Body of pancreas (tissue), 4 donors: ENCODE measurements at regions not wholly inside any gene's neighbourhood (a gene's known extent, or its start where the extent isn't known, plus 50 kb on each side); places are given as distances from the start of the nearest gene placed in this dataset.

Source experiments
- ATAC-seq: fragments of 150-250 bp; one replicate; pipeline ENCODE4 v1.9.1; 2016
- DNase-seq, 4 donors: peaks; one replicate each; pipeline ENCODE4 v3.0.0-alpha.2; 2019
- H3K27ac ChIP-seq, 4 donors: fragments of 200-600 bp; sonication (generic); 1 replicate in 3 of 4; 2 replicates in 1 of 4; pipeline versions ENCODE4 v1.5.1 to v1.6.1; 2016 to 2019; ENCODE audit warnings: mild to moderate bottlenecking in 1 of 4, mixed read lengths in 1 of 4, moderate library complexity in 1 of 4
- H3K27me3 ChIP-seq, 2 donors: fragments of 200-600 bp; sonication (generic); one replicate each; pipeline ENCODE4 v1.6.0; 2016; ENCODE audit warnings: mild to moderate bottlenecking in 1 of 2
- H3K36me3 ChIP-seq, 2 donors: fragments of 200-600 bp; sonication (generic); replicated peaks in 1 of 2; 2 replicates each; pipeline ENCODE4 v1.5.1; 2016; ENCODE audit warnings: low read depth in 2 of 2; ENCODE audit not compliant: insufficient read depth in 1 of 2
- H3K4me1 ChIP-seq: fragments of 200-600 bp; sonication (generic); one replicate; pipeline ENCODE4 v1.6.0; 2016
- H3K4me3 ChIP-seq, 2 donors: fragments of 200-600 bp; sonication (generic); 1 replicate in 1 of 2; 2 replicates in 1 of 2; pipeline ENCODE4 v1.5.1; 2016 to 2019
- H3K9me3 ChIP-seq, 3 donors: fragments of 200-600 bp; sonication (generic); 1 replicate in 2 of 3; 2 replicates in 1 of 3; pipeline ENCODE4 v1.5.1; 2016
- CTCF ChIP-seq, 7 experiments: fragments of 450-650 bp in 4 of 7; fragments of 200-600 bp in 3 of 7; sonication (generic) in 3 of 7; IDR thresholded peaks; one replicate each; pipeline ENCODE4 v1.5.1; 2016 to 2019; ENCODE audit warnings: antibody characterized with exemption in 7 of 7
- POLR2A ChIP-seq, 3 donors: fragments of 450-650 bp; IDR thresholded peaks; one replicate each; pipeline ENCODE4 v1.6.1; 2016; ENCODE audit warnings: antibody characterized with exemption in 3 of 3, mild to moderate bottlenecking in 2 of 3
- WGBS, 2 donors: methylation state at CpG; one replicate each; pipeline ENCODE4 v1.1.5; 2017; 5-methylcytosine and 5-hydroxymethylcytosine counted together
- intact Hi-C: fragments of 100-400 bp; cut with DNase I; formaldehyde crosslinking; loops from one replicate; pipeline ENCODE4 v1.15.1; 2023

DNA sequence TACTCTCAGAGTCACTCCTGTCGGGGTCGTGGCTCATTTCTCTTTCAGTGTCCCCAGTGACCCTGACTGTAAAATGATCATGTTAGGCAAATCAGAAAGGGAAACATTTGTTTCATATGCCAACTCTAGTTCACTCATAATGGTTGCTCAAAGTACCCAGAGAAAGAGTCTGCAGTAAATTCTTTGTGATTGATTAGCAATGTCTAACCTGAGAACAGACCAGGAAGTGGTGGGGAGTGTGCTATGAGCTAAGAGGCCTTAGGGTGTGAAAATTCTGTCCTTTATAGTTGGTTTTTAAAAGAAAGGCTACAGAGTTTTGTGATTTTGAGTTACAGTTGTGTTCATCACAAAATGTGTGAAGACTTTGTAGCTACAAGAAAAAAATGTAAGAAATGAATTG lies 108.9 kb downstream of the EDEM1 start:
- Histone ChIP-seq H3K27me3 (no peaks in the 10 kb centered on the region), H3K4me1 (no peaks in the 10 kb centered on the region), H3K4me3 (no peak overlapping the region), H3K36me3 (no peaks in the 10 kb centered on the region), H3K27ac (no peak overlapping the region), H3K9me3 (no peaks in the 10 kb centered on the region)
- intact Hi-C loops = no loop called here
- WGBS, 2 donors = 82 to 89% methylated on average over 2 of the region's 2 CpGs
- DNase-seq (no peak), ATAC-seq (no peak)
- TF ChIP-seq POLR2A (IDR thresholded peaks at IDR 0.05) = no peak
- no peak for TF ChIP-seq CTCF (IDR thresholded peaks at IDR 0.05)

DNA sequence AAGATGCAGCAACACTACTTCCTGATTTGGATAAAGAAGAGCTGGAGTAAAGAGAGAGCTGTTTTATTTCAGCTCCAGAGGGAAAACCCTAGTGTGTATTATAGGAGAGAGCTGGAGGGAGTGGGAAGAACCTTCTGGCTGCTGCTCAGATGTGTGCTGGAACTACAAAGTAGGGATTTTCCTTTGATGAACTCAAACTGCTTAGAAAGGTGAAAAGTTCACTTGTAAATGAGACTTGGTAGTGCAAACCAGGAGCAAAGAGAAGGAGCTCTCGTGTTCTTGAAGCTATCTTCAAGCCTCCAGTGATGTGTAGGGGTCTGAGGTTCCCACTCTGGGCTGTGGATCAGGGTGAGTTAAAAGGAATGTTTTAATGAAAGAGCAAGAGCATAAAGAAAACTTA lies 110.4 kb downstream of the EDEM1 start:
- Histone ChIP-seq H3K4me1 (no peaks in the 10 kb centered on the region), H3K36me3 (no peaks in the 10 kb centered on the region), H3K4me3 (no peak overlapping the region), H3K9me3 (no peaks in the 10 kb centered on the region), H3K27ac (no peak overlapping the region), H3K27me3 (no peaks in the 10 kb centered on the region)
- TF ChIP-seq POLR2A (IDR thresholded peaks at IDR 0.05) (no peak), CTCF (IDR thresholded peaks at IDR 0.05) (no peak)
- intact Hi-C loops = no loop called here
- 23 to 29% methylated on average over 1 of the region's 1 CpG for WGBS, 2 donors
- DNase-seq (no peak), ATAC-seq (no peak)

DNA sequence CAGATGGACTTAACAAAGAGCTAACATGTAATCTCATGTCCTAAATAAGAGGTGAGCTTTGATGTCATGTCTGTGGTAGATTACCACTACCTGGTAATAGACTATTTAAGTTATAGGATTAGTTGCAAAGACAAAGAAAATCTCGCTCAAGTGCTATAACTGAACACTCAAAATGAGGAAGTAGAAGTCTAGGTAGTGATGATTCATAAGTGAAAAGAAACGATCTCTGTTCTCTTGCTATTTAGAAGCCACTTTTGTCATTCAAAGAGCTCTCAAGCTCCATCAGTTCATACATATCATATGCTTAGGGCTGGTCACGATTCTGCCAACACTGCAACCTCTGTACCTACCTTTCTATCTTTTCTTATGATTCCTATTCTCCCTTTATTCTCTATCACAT lies 110.9 kb downstream of the EDEM1 start:
- Histone ChIP-seq H3K4me3 (no peak overlapping the region), H3K9me3 (no peaks in the 10 kb centered on the region), H3K27ac (no peak overlapping the region), H3K4me1 (no peaks in the 10 kb centered on the region), H3K36me3 (no peaks in the 10 kb centered on the region), H3K27me3 (no peaks in the 10 kb centered on the region)
- TF ChIP-seq CTCF (IDR thresholded peaks at IDR 0.05) = no peak
- TF ChIP-seq POLR2A (IDR thresholded peaks at IDR 0.05) = no peak
- DNase-seq (no peak), ATAC-seq (no peak)
- WGBS, 2 donors = 55 to 65% methylated on average over 3 of the region's 3 CpGs
- intact Hi-C loops = no loop called here

DNA sequence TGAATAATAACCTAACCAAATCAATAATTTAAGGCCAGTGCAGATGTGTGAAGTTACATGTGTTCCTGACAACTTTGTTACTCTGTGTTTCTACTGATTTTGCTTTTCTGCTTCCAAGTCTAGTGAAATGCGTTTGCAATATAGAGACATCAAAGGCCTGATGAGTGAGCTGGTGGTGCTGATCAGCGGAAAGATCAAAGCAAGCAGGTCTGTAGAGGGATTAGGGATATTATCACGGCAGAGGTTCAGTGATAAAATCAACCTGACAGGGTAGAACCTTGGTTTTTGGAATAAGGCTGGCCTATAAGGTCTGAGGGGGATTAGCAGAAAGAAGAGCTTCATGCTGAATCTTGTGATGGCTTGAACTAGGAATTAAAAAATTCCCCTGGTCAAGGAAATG lies 111.7 kb downstream of the EDEM1 start:
- H3K9me3 ChIP-seq = no peaks in the 10 kb centered on the region
- WGBS, 2 donors = 61 to 64% methylated on average over 3 of the region's 3 CpGs
- no peaks in the 10 kb centered on the region for H3K36me3 ChIP-seq
- intact Hi-C loops = no loop called here
- TF ChIP-seq POLR2A (IDR thresholded peaks at IDR 0.05) (no peak), CTCF (IDR thresholded peaks at IDR 0.05) (no peak)
- DNase-seq (no peak), ATAC-seq (no peak)
- H3K4me3 ChIP-seq = no peak overlapping the region
- H3K27ac ChIP-seq = no peak overlapping the region
- no peaks in the 10 kb centered on the region for H3K27me3 ChIP-seq
- H3K4me1 ChIP-seq = no peaks in the 10 kb centered on the region

GRCh38 chr3:5300638-5301037 lies 113.1 kb downstream of the EDEM1 start:
- Histone ChIP-seq H3K27me3 (no peaks in the 10 kb centered on the region), H3K27ac (no peak overlapping the region), H3K4me3 (no peak overlapping the region), H3K4me1 (no peaks in the 10 kb centered on the region), H3K9me3 (no peaks in the 10 kb centered on the region), H3K36me3 (no peaks in the 10 kb centered on the region)
- 87 to 91% methylated on average over 4 of the region's 4 CpGs for WGBS, 2 donors
- intact Hi-C loops = no loop called here
- TF ChIP-seq POLR2A (IDR thresholded peaks at IDR 0.05) = no peak
- TF ChIP-seq CTCF (IDR thresholded peaks at IDR 0.05) = no peak
- DNase-seq (no peak), ATAC-seq (no peak)
